ENCODE measurements at regions not wholly inside any gene's neighbourhood (a gene's known extent, or its start where the extent isn't known, plus 50 kb on each side); places are given as distances from the start of the nearest gene placed in this dataset.

- H3K9me3 ChIP-seq: no peaks in the 10 kb centered on the region
- no peak overlapping the region for H3K4me3 ChIP-seq
- H3K36me3 ChIP-seq: no peaks in the 10 kb centered on the region
- no peak for TF ChIP-seq CTCF (IDR thresholded peaks at IDR 0.05)
- no peak for TF ChIP-seq POLR2A (IDR thresholded peaks at IDR 0.05)
- intact Hi-C loops (cut with DNase I; ENCODE audit: low total_unique reads): no loop called here
- H3K27me3 ChIP-seq: no peaks in the 10 kb centered on the region
- H3K27ac ChIP-seq: no peak overlapping the region
- DNase-seq: no peak
- H3K4me1 ChIP-seq: no peaks in the 10 kb centered on the region
Measured at GRCh38 chr3:182464513-182465145, 328.7 kb upstream of the ATP11B start.

- Histone ChIP-seq H3K4me3 (no peak overlapping the region), H3K36me3 (no peaks in the 10 kb centered on the region), H3K9me3 (no peaks in the 10 kb centered on the region), H3K4me1 (no peaks in the 10 kb centered on the region), H3K27me3 (no peaks in the 10 kb centered on the region), H3K27ac (no peak overlapping the region)
- intact Hi-C loops (cut with DNase I; ENCODE audit: low total_unique reads): no loop called here
- no peak for TF ChIP-seq CTCF (IDR thresholded peaks at IDR 0.05)
- TF ChIP-seq POLR2A (IDR thresholded peaks at IDR 0.05): no peak
- no peak for DNase-seq
Measured at GRCh38 chr3:182465301-182466185, 327.8 kb upstream of the ATP11B start.

- no peak for DNase-seq
- Histone ChIP-seq H3K9me3 (no peaks in the 10 kb centered on the region), H3K27me3 (no peaks in the 10 kb centered on the region), H3K4me3 (no peak overlapping the region), H3K36me3 (no peaks in the 10 kb centered on the region), H3K4me1 (no peaks in the 10 kb centered on the region), H3K27ac (no peak overlapping the region)
- intact Hi-C loops (cut with DNase I; ENCODE audit: low total_unique reads): no loop called here
- no peak for TF ChIP-seq POLR2A (IDR thresholded peaks at IDR 0.05)
- no peak for TF ChIP-seq CTCF (IDR thresholded peaks at IDR 0.05)
Measured at GRCh38 chr3:182469086-182469485, 324.2 kb upstream of the ATP11B start.

- Histone ChIP-seq H3K4me3 (no peak overlapping the region), H3K36me3 (no peaks in the 10 kb centered on the region), H3K4me1 (no peaks in the 10 kb centered on the region), H3K9me3 (no peaks in the 10 kb centered on the region), H3K27ac (no peak overlapping the region), H3K27me3 (no peaks in the 10 kb centered on the region)
- DNase-seq: no peak
- TF ChIP-seq POLR2A (IDR thresholded peaks at IDR 0.05) (no peak), CTCF (IDR thresholded peaks at IDR 0.05) (no peak)
- intact Hi-C loops (cut with DNase I; ENCODE audit: low total_unique reads): no loop called here
Measured at GRCh38 chr3:182470187-182470586, 323.1 kb upstream of the ATP11B start.

- Histone ChIP-seq H3K4me1 (no peaks in the 10 kb centered on the region), H3K27ac (no peak overlapping the region), H3K4me3 (no peak overlapping the region), H3K9me3 (no peaks in the 10 kb centered on the region), H3K27me3 (no peaks in the 10 kb centered on the region), H3K36me3 (no peaks in the 10 kb centered on the region)
- DNase-seq: no peak
- intact Hi-C loops (cut with DNase I; ENCODE audit: low total_unique reads): no loop called here
- TF ChIP-seq CTCF (IDR thresholded peaks at IDR 0.05) (no peak), POLR2A (IDR thresholded peaks at IDR 0.05) (no peak)
Measured at GRCh38 chr3:182473191-182473710, 320.1 kb upstream of the ATP11B start.

Data from uterus (tissue), 3 donors.